ENCODE measurements at regions not wholly inside any gene's neighbourhood (a gene's known extent, or its start where the extent isn't known, plus 50 kb on each side); places are given as distances from the start of the nearest gene placed in this dataset.

GRCh38 chr4:13930155-13930554 lies 302.6 kb upstream of the BOD1L1 start:
- no peak for DNase-seq (ENCODE audit: low read depth, low spot score)

DNA sequence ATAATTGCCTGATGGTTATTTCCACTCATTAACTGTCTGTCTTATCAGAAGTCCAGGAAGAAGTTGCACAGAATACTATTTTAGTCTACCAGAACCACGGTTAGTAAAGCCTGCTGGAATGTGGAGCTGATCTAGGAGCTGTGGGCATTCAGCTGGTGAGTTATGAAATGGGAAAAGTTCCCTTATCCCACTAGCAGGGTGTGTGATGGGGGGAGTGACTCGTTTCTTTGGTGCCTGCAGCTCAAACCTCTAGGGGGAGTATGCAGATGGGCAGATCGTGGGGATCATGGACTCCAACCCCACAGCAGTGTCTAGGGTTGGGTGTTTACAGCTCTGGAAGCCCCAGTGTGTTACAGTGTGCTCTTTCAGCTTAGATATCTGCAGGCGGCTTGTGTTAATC lies 305.7 kb upstream of the BOD1L1 start:
- DNase-seq (ENCODE audit: low read depth, low spot score) = peak; percentile 18

- no peak for DNase-seq (ENCODE audit: low read depth, low spot score)
Observed at GRCh38 chr4:13938299-13938698, 310.8 kb upstream of the BOD1L1 start.

DNA sequence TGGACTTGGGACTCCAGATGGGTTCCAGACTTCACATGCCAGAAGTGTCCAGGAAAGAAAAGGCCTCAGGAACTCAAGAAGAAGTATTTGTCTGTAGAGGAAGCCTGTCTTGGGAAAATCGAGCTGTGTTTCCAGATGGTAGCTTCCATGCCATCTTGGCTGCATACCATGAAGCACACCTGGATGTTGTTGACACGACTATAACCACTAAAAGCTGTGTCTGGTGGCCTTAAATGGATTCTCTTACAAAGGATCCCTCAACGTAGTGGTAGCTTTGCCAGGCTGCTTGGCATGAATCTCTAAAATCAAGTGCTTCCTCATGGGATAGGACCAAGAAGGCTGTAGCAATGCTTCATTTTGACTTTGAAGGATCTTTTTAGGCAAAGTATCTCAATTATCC lies 313.4 kb upstream of the BOD1L1 start:
- DNase-seq (ENCODE audit: low read depth, low spot score) = no peak

GRCh38 chr4:13942977-13943376 lies 315.5 kb upstream of the BOD1L1 start:
- DNase-seq (ENCODE audit: low read depth, low spot score) = no peak

GRCh38 chr4:13944095-13944511 lies 316.6 kb upstream of the BOD1L1 start:
- DNase-seq (ENCODE audit: low read depth, low spot score) = no peak

- DNase-seq (ENCODE audit: low read depth, low spot score) = no peak
Observed at GRCh38 chr4:13947921-13948320, 320.4 kb upstream of the BOD1L1 start.

DNA sequence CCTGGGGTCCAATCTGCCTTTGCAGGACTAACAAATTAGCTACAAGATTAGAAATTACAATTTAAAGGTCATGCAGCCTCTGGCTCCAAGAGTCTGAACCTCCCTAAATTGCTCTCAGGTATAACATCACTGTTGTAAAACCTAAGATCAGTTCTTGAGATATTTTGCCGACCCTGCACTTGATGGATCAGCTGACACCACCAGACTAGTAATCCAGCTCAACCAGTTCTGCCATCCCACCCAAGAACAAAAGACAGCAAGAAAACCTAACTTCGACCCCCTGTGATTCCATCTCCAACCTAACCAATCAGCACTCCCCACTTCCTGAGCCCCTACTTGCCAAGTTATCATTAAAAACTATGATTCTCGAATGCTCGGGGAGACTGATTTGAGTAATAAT lies 323.0 kb upstream of the BOD1L1 start:
- peak; percentile 57 for DNase-seq (ENCODE audit: low read depth, low spot score)

DNA sequence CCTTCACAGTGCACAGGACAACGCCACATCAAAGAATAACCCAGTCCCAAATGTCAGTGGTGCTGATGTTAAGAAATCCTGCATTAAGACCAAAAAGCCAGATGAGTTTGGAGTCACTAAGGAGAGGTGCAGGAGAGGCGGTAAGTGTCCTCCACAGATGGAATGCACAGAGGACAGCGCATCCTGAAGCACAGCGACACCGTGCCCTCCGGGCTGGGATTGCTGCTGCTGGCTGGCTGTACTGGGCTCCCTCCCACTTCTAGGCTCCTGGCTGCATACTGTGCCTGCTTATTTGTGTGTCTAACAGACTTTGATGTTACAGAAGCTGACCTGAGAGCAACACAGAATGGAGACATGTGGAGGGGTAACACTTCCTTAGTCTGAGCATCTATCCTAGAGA lies 325.6 kb upstream of the BOD1L1 start:
- DNase-seq (ENCODE audit: low read depth, low spot score) = peak; percentile 87

GRCh38 chr4:13955551-13955950 lies 328.0 kb upstream of the BOD1L1 start:
- no peak for DNase-seq (ENCODE audit: low read depth, low spot score)

DNA sequence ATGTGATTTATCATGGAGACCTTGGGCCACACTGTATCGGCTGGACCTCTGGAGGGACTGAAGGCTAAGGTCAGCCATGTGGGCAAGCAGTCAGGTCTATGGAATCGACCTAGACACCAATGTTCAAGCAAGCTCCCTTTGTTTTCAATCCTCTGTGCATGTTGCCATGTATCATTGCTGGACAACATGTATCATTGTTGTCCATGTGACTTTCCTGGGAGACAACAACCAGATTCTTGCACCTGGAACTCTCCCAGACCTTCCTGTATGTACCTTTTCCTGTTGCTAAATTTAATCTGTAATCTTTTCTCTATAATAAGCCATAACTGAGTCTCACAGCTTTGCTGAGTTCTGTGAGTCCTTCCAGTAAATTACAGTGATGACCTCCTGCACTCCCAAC lies 329.4 kb upstream of the BOD1L1 start:
- DNase-seq (ENCODE audit: low read depth, low spot score) = no peak

DNA sequence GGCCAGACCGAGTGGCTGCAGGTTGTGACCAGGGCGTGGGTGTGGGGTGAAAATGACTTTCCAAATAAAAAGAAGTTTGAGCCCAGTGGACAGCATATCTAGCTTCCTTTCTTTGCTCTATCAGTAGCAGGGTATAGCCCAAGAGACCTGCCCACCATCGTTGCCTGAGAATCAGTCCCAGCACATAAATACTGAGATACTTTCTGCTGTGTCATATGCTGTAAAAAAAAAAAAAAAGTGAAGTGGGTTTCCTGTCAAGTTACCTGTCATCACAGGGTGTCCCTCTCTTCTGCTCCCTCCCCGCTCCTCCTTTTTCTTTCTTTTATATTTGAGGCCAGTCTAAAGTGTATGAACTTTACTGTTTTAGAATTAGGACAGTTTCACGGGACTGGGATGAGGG lies 330.3 kb upstream of the BOD1L1 start:
- no peak for DNase-seq (ENCODE audit: low read depth, low spot score)

- DNase-seq (ENCODE audit: low read depth, low spot score) = no peak
Observed at GRCh38 chr4:13963601-13964000, 336.1 kb upstream of the BOD1L1 start.

- DNase-seq (ENCODE audit: low read depth, low spot score) = no peak
Observed at GRCh38 chr4:13966231-13967195, 339.0 kb upstream of the BOD1L1 start.

- DNase-seq (ENCODE audit: low read depth, low spot score) = no peak
Observed at GRCh38 chr4:13968723-13969122, 341.2 kb upstream of the BOD1L1 start.

- DNase-seq (ENCODE audit: low read depth, low spot score) = no peak
Observed at GRCh38 chr4:13970349-13970748, 342.8 kb upstream of the BOD1L1 start.

- no peak for DNase-seq (ENCODE audit: low read depth, low spot score)
Observed at GRCh38 chr4:13977746-13978145, 350.2 kb upstream of the BOD1L1 start.

DNA sequence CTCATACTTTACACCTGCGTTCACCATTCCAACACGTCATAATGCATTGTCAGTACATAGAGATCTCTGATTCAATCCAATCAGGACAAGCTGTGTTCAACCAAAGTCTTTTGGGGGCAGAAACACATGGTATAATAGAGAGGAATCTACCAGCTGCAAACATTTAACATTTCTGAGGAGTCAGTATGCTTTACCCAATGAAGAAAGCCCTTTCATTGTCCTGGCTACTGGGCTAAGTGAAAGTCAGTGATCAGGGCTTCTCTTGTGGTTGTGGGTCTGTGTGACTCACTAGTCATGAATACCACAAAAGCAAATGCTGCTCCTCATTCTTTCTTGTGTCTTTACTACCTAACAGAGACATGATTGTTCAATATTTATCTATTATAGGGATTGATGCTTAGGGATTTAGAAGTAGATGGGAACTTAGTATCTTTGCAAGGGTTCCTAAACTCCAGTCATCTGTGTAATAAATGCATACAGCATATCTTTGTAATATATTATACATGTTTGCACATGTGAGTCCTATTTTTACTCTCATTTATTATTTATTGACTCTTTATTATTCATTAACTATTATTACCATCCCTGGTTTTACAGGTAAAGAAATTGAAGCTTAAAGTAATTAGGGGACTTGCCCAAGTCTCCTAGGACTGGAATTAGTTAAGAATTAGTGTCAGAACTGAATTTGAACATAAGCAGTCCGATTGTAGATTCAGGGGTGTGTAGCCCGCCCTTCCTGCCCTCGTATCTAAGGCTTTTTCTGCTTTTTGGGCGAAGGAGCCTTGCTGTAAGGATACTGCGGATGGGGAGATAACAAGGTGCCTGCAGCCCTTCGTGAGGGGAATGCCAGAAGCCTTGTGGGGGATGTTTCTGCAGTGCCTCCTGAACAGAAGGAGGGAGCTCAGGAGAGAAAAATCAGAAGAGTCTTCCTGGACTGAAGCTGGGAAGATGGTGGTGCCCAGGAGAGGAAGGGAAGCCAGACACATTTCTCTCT lies 353.1 kb upstream of the BOD1L1 start:
- no peak for DNase-seq (ENCODE audit: low read depth, low spot score)

DNA sequence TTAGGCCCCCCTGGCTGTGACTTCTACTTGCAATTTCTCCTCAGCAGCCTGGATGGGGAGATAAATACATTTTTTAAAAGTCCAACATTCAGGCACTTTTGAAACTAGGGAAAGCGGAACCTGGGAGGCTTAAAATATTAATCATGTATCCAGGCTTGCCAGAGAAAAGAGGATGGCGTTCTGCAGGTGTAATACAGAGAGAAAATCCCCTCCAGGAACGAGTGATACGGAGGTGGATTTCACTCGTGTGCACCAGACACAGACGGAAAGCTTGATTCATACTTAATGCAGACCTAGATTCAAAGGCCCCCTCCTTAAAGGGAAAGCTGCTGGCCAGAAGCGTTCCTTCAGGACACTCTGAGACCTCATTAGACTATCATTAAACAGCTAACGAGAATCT lies 354.0 kb upstream of the BOD1L1 start:
- DNase-seq (ENCODE audit: low read depth, low spot score) = no peak

GRCh38 chr4:13982010-13982409 lies 354.5 kb upstream of the BOD1L1 start:
- no peak for DNase-seq (ENCODE audit: low read depth, low spot score)

DNA sequence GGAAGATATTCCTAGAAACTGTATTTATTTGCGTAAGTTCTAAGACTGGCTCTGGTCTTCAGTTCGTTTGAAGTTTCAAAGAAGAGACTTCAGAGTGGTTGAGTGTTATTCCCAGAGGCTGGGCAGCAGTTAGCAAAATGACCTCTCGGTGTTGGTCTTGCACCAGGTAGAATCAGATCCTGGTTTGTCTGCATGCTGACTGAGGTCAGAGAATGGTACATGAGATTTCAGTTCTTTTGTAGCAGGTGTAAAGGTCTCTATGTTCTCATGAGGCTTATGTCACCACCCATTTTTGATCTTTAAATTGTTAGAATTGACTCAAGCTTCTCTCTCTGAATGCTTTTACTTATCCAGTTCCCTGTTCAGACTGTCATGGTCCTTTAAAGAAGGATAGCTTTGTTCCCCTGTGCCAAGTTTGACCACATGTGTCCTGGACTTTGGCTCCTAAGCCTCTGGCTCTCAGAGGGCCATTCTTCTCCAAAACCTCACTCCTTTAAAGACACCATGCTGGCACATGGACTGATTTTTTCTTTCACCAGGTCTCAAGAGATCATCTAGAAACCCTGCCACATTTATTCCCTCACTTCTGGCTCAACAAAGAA lies 355.8 kb upstream of the BOD1L1 start:
- no peak for DNase-seq (ENCODE audit: low read depth, low spot score)

Data from ELF-1 (cell line).